Parathyroid adenoma (tissue), 2 donors: ENCODE measurements at regions not wholly inside any gene's neighbourhood (a gene's known extent, or its start where the extent isn't known, plus 50 kb on each side); places are given as distances from the start of the nearest gene placed in this dataset.

Experiments used
- H2AFZ ChIP-seq: fragments of 300-600 bp; sonication (generic); one replicate; pipeline ENCODE4 v1.7.0; 2017; ENCODE audit warnings: antibody characterized with exemption, mild to moderate bottlenecking
- H3K27ac ChIP-seq: fragments of 300-600 bp; sonication (generic); one replicate; pipeline ENCODE4 v1.7.0; 2017
- H3K27me3 ChIP-seq: fragments of 300-600 bp; sonication (generic); one replicate; pipeline ENCODE4 v1.7.0; 2017; ENCODE audit warnings: low read length; ENCODE audit not compliant: control insufficient read depth, insufficient read depth
- H3K36me3 ChIP-seq: fragments of 300-600 bp; sonication (generic); one replicate; pipeline ENCODE4 v1.7.0; 2017; ENCODE audit warnings: low read length; ENCODE audit not compliant: control insufficient read depth, insufficient read depth
- H3K4me1 ChIP-seq: fragments of 300-600 bp; sonication (generic); one replicate; pipeline ENCODE4 v1.7.0; 2017; ENCODE audit warnings: control low read depth
- H3K4me2 ChIP-seq: fragments of 300-600 bp; sonication (generic); one replicate; pipeline ENCODE4 v1.7.0; 2017; ENCODE audit warnings: low read length
- H3K4me3 ChIP-seq: fragments of 300-600 bp; sonication (generic); one replicate; pipeline ENCODE4 v1.7.0; 2017; ENCODE audit warnings: low read depth, low read length
- H3K79me2 ChIP-seq: fragments of 300-600 bp; sonication (generic); one replicate; pipeline ENCODE4 v1.7.0; 2017; ENCODE audit warnings: control low read depth
- H3K9ac ChIP-seq: fragments of 300-600 bp; sonication (generic); one replicate; pipeline ENCODE4 v1.7.0; 2017; ENCODE audit warnings: mild to moderate bottlenecking
- H3K9me3 ChIP-seq: fragments of 300-600 bp; sonication (generic); one replicate; pipeline ENCODE4 v1.7.0; 2017; ENCODE audit warnings: low read length; ENCODE audit not compliant: control insufficient read depth
- CTCF ChIP-seq: fragments of 300-600 bp; sonication (generic); IDR thresholded peaks from one replicate; pipeline ENCODE4 v1.7.0; 2017; ENCODE audit warnings: antibody characterized with exemption, mild to moderate bottlenecking
- donor health status: primary hyperparathyroidism.

- Histone ChIP-seq H3K4me3 (no peak overlapping the region), H3K79me2 (no peaks in the 10 kb centered on the region), H3K9me3 (no peaks in the 10 kb centered on the region), H3K27me3 (no peaks in the 10 kb centered on the region), H3K4me1 (no peaks in the 10 kb centered on the region), H3K36me3 (no peaks in the 10 kb centered on the region), H3K9ac (no peak overlapping the region), H3K27ac (no peak overlapping the region), H3K4me2 (no peak overlapping the region), H2AFZ (no peak overlapping the region)
- no peak for TF ChIP-seq CTCF
These were observed 474.0 kb upstream of the B3GALT2 start for GRCh38 chr1:193660428-193660827.

- Histone ChIP-seq H3K4me3 (no peak overlapping the region), H3K27ac (no peak overlapping the region), H3K4me1 (no peaks in the 10 kb centered on the region), H3K27me3 (no peaks in the 10 kb centered on the region), H3K9ac (no peak overlapping the region), H3K36me3 (no peaks in the 10 kb centered on the region), H3K79me2 (no peaks in the 10 kb centered on the region), H2AFZ (no peak overlapping the region), H3K9me3 (no peaks in the 10 kb centered on the region), H3K4me2 (no peak overlapping the region)
- TF ChIP-seq CTCF, result no peak
These were observed 472.3 kb upstream of the B3GALT2 start for GRCh38 chr1:193658691-193659090.

GRCh38 chr1:193658081-193658480 is 471.7 kb upstream of the B3GALT2 start:
- Histone ChIP-seq H2AFZ (no peak overlapping the region), H3K27me3 (no peaks in the 10 kb centered on the region), H3K9ac (no peak overlapping the region), H3K79me2 (no peaks in the 10 kb centered on the region), H3K9me3 (no peaks in the 10 kb centered on the region), H3K4me2 (no peak overlapping the region), H3K27ac (no peak overlapping the region), H3K4me3 (no peak overlapping the region), H3K36me3 (no peaks in the 10 kb centered on the region), H3K4me1 (no peaks in the 10 kb centered on the region)
- no peak for TF ChIP-seq CTCF

GRCh38 chr1:193657552-193657951 is 471.1 kb upstream of the B3GALT2 start:
- Histone ChIP-seq H3K9ac (no peak overlapping the region), H3K27ac (no peak overlapping the region), H3K4me1 (no peaks in the 10 kb centered on the region)

More at GRCh38 chr1:193657552-193657951, 471.1 kb upstream of the B3GALT2 start:
- H3K4me3 ChIP-seq, result no peak overlapping the region
- no peaks in the 10 kb centered on the region for H3K79me2 ChIP-seq
- H2AFZ ChIP-seq, result no peak overlapping the region
- H3K4me2 ChIP-seq, result no peak overlapping the region
- no peaks in the 10 kb centered on the region for H3K36me3 ChIP-seq
- H3K27me3 ChIP-seq, result no peaks in the 10 kb centered on the region
- no peaks in the 10 kb centered on the region for H3K9me3 ChIP-seq
- no peak for TF ChIP-seq CTCF
